Keratinocyte (primary cell): ENCODE measurements at regions not wholly inside any gene's neighbourhood (a gene's known extent, or its start where the extent isn't known, plus 50 kb on each side); places are given as distances from the start of the nearest gene placed in this dataset.

Experiments
- DNase-seq: peaks from one replicate; pipeline ENCODE4 v3.0.0-alpha.2; 2011; ENCODE audit warnings: low read depth, missing footprints, low spot score
- FAIRE-seq: peaks from 2 replicates; lab custom pipeline; 2011; peaks lifted over from hg19 to GRCh38; lab: Jason Lieb, UNC
- H2AFZ ChIP-seq: 2 replicates; pipeline ENCODE4 v1.6.0; 2012; ENCODE audit warnings: low read length, control low read depth, inconsistent platforms; ENCODE audit not compliant: control insufficient read depth
- H3K27ac ChIP-seq: 2 replicates; pipeline ENCODE4 v1.5.1; 2011; ENCODE audit warnings: low read length; ENCODE audit not compliant: control insufficient read depth, insufficient read depth
- H3K27me3 ChIP-seq: 3 replicates; pipeline ENCODE4 v1.6.0; 2011; ENCODE audit warnings: low read length; ENCODE audit not compliant: control insufficient read depth, insufficient read depth; ENCODE audit errors: extremely low read depth
- H3K36me3 ChIP-seq, 2 experiments: 2 replicates in 1 of 2; 3 replicates in 1 of 2; pipeline ENCODE4 v1.5.1; 2011; ENCODE audit warnings: low read length in 2 of 2, mild to moderate bottlenecking in 1 of 2; ENCODE audit not compliant: control insufficient read depth in 2 of 2, insufficient read depth in 2 of 2; ENCODE audit errors: extremely low read depth in 1 of 2
- H3K4me1 ChIP-seq: 3 replicates; pipeline ENCODE4 v1.5.1; 2011; ENCODE audit warnings: low read length; ENCODE audit not compliant: control insufficient read depth, insufficient read depth; ENCODE audit errors: extremely low read depth
- H3K4me2 ChIP-seq: 3 replicates; pipeline ENCODE4 v1.6.0; 2011; ENCODE audit warnings: low read depth, low read length; ENCODE audit not compliant: control insufficient read depth, insufficient read depth; ENCODE audit errors: extremely low read depth
- H3K4me3 ChIP-seq, 3 experiments: fragments of 200-600 bp in 1 of 3; sonication (generic) in 1 of 3; 2 replicates in 2 of 3; 3 replicates in 1 of 3; pipeline ENCODE4 v1.5.1; 2011 to 2016; ENCODE audit warnings: low read length in 3 of 3, mild to moderate bottlenecking in 3 of 3, control low read depth in 2 of 3, inconsistent platforms in 1 of 3, low read depth in 1 of 3, mixed read lengths in 1 of 3, mixed run types in 1 of 3, moderate library complexity in 1 of 3; ENCODE audit not compliant: control insufficient read depth in 2 of 3, insufficient read depth in 2 of 3; ENCODE audit errors: extremely low read depth in 1 of 3
- H3K79me2 ChIP-seq: 2 replicates; pipeline ENCODE4 v1.6.0; 2012; ENCODE audit warnings: low read length; ENCODE audit not compliant: control insufficient read depth, insufficient read depth
- H3K9ac ChIP-seq: 3 replicates; pipeline ENCODE4 v1.6.0; 2011; ENCODE audit warnings: low read length; ENCODE audit not compliant: control insufficient read depth, insufficient read depth; ENCODE audit errors: extremely low read depth
- H3K9me1 ChIP-seq: 3 replicates; pipeline ENCODE4 v1.6.0; 2011; ENCODE audit warnings: low read length; ENCODE audit not compliant: control insufficient read depth, insufficient read depth; ENCODE audit errors: extremely low read depth
- H3K9me3 ChIP-seq: 2 replicates; pipeline ENCODE4 v1.5.1; 2012; ENCODE audit warnings: low read depth, low read length; ENCODE audit not compliant: control insufficient read depth
- H4K20me1 ChIP-seq: 3 replicates; pipeline ENCODE4 v1.6.0; 2011; ENCODE audit warnings: low read length; ENCODE audit not compliant: control insufficient read depth, insufficient read depth; ENCODE audit errors: extremely low read depth
- EZH2 ChIP-seq: IDR thresholded peaks from one replicate; pipeline ENCODE4 v1.6.1; 2012; ENCODE audit warnings: inconsistent platforms, mild to moderate bottlenecking, low read length, moderate library complexity
- dilution Hi-C: fragments of 300-500 bp; cut with MboI; formaldehyde crosslinking; loops from one replicate; pipeline ENCODE4 v1.7.0; 2020; ENCODE audit warnings: low sequenced_read_pairs; ENCODE audit not compliant: extremely low pct_ligation_motif_present
- TF ChIP-seq, protein P1 (sequence below), 3 experiments: IDR thresholded peaks in 1 of 3; conservative IDR thresholded peaks in 1 of 3; optimal IDR thresholded peaks in 1 of 3; 2 replicates in 2 of 3; 3 replicates in 1 of 3; pipeline versions ENCODE3 to v1.5.1; 2011; ENCODE audit warnings: low read length in 3 of 3, mild to moderate bottlenecking in 3 of 3, moderate library complexity in 2 of 3, control low read depth in 1 of 3, inconsistent platforms in 1 of 3; ENCODE audit not compliant: insufficient read depth in 2 of 3; ENCODE audit errors: extremely low read depth in 1 of 3

DNA sequence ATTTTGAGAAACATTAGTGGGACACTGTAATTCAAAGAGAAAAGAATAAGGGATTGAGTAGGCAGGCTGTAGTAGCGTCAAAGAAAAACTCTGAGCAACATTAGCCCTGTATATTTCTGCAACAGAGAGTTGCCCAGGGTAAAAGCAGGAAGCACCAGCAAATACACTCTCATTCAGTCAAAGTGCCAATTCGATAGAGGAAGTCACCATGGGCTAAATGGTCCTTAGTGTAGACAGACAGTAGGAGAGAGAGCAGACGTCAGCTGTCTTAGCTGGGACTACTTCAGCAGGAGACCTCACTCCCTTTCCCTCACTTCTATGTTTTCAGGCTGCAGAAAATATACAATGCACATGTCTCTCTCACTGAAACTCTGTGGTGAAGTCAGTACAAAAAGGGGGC lies 2073.8 kb upstream of the TENM3 start:
- Histone ChIP-seq H3K4me3 (no peak overlapping the region), H3K9me1 (no peaks in the 10 kb centered on the region), H3K79me2 (no peaks in the 10 kb centered on the region)

DNA sequence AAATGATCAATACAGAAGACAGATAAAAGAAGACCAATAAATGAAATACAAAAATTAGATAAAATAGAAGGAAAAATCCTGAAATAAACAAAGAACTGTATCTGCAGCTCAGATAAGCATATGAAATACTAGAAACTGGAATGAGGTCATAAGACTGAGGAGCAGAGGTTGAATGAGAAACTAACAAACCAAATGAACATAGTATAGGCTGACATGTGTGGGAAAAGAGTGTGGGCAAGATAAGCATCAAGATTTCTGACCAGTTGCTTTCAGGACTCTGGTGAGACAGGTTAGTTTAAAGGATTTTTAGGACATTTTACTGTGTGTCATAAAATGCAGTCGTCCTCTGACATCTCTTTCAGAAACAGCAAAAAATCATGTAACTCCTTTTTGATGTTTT lies 2073.2 kb upstream of the TENM3 start:
- Histone ChIP-seq H3K4me2 (no peak overlapping the region), H3K9me3 (no peaks in the 10 kb centered on the region), H3K27me3 (no peaks in the 10 kb centered on the region), H3K79me2 (no peaks in the 10 kb centered on the region), H3K4me1 (no peaks in the 10 kb centered on the region), H3K9me1 (no peaks in the 10 kb centered on the region), H2AFZ (no peak overlapping the region), H3K27ac (no peak overlapping the region), H3K9ac (no peak overlapping the region), H3K36me3 (no peaks in the 10 kb centered on the region), H3K4me3 (no peak overlapping the region), H4K20me1 (no peaks in the 10 kb centered on the region)
- dilution Hi-C loops = no loop called here
- TF ChIP-seq, protein P1, sequence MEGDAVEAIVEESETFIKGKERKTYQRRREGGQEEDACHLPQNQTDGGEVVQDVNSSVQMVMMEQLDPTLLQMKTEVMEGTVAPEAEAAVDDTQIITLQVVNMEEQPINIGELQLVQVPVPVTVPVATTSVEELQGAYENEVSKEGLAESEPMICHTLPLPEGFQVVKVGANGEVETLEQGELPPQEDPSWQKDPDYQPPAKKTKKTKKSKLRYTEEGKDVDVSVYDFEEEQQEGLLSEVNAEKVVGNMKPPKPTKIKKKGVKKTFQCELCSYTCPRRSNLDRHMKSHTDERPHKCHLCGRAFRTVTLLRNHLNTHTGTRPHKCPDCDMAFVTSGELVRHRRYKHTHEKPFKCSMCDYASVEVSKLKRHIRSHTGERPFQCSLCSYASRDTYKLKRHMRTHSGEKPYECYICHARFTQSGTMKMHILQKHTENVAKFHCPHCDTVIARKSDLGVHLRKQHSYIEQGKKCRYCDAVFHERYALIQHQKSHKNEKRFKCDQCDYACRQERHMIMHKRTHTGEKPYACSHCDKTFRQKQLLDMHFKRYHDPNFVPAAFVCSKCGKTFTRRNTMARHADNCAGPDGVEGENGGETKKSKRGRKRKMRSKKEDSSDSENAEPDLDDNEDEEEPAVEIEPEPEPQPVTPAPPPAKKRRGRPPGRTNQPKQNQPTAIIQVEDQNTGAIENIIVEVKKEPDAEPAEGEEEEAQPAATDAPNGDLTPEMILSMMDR (optimal IDR thresholded peaks at IDR 0.05 in 1 of 3, IDR thresholded peaks at IDR 0.05 in 1 of 3, conservative IDR thresholded peaks at IDR 0.05 in 1 of 3; ENCODE audit: extremely low read depth in 1 of 3, insufficient read depth in 2 of 3, low read length in 3 of 3) = no peak
- no peak for TF ChIP-seq EZH2
- FAIRE-seq (no peak), DNase-seq (no peak)

More for the DNA sequence above, 2073.8 kb upstream of the TENM3 start:
- no peak overlapping the region for H3K27ac ChIP-seq
- TF ChIP-seq, protein P1 (optimal IDR thresholded peaks at IDR 0.05 in 1 of 3, IDR thresholded peaks at IDR 0.05 in 1 of 3, conservative IDR thresholded peaks at IDR 0.05 in 1 of 3; ENCODE audit: extremely low read depth in 1 of 3, insufficient read depth in 2 of 3, low read length in 3 of 3) = no peak
- no peak for TF ChIP-seq EZH2
- no peak overlapping the region for H3K9ac ChIP-seq
- no peak for FAIRE-seq
- H4K20me1 ChIP-seq = no peaks in the 10 kb centered on the region
- no peaks in the 10 kb centered on the region for H3K27me3 ChIP-seq
- H3K36me3 ChIP-seq = no peaks in the 10 kb centered on the region
- dilution Hi-C loops = no loop called here
- no peak overlapping the region for H2AFZ ChIP-seq
- H3K9me3 ChIP-seq = no peaks in the 10 kb centered on the region
- H3K4me1 ChIP-seq = no peaks in the 10 kb centered on the region
- H3K4me2 ChIP-seq = no peak overlapping the region
- DNase-seq = no peak
